Fibroblast of lung (primary cell): ENCODE measurements at regions not wholly inside any gene's neighbourhood (a gene's known extent, or its start where the extent isn't known, plus 50 kb on each side); places are given as distances from the start of the nearest gene placed in this dataset.

ENCODE experiments used
- DNase-seq, 2 donors: peaks; one replicate each; pipeline versions ENCODE4 v3.0.0 to v3.0.0-alpha.2; 2010; ENCODE audit warnings: low read depth in 2 of 2
- H2AFZ ChIP-seq: 2 replicates; pipeline ENCODE4 v1.5.1; 2012; ENCODE audit warnings: low read length, control low read depth, inconsistent platforms
- H3K27ac ChIP-seq: 2 replicates; pipeline ENCODE4 v1.5.1; 2011; ENCODE audit warnings: low read length, control low read depth; ENCODE audit not compliant: insufficient read depth
- H3K27me3 ChIP-seq: 2 replicates; pipeline ENCODE4 v1.5.1; 2011; ENCODE audit warnings: mild to moderate bottlenecking, low read length; ENCODE audit not compliant: control insufficient read depth, insufficient read depth
- H3K36me3 ChIP-seq: 2 replicates; pipeline ENCODE4 v1.5.1; 2011; ENCODE audit warnings: low read length; ENCODE audit not compliant: control insufficient read depth, insufficient read depth
- H3K4me1 ChIP-seq: 2 replicates; pipeline ENCODE4 v1.5.1; 2011; ENCODE audit warnings: low read length; ENCODE audit not compliant: control insufficient read depth, insufficient read depth; ENCODE audit errors: extremely low read depth
- H3K4me2 ChIP-seq: 2 replicates; pipeline ENCODE4 v1.5.1; 2011; ENCODE audit warnings: low read length, control low read depth; ENCODE audit not compliant: insufficient read depth; ENCODE audit errors: extremely low read depth
- H3K4me3 ChIP-seq, 4 experiments: fragments of 200-600 bp in 1 of 4; sonication (generic) in 1 of 4; replicated peaks in 1 of 4; 2 replicates each; pipeline ENCODE4 v1.5.1; 2011 to 2016; ENCODE audit warnings: low read length in 4 of 4, low read depth in 3 of 4, mild to moderate bottlenecking in 3 of 4, control low read depth in 2 of 4, inconsistent platforms in 1 of 4, mixed read lengths in 1 of 4; ENCODE audit not compliant: insufficient read depth in 1 of 4; ENCODE audit errors: control extremely low read depth in 1 of 4
- H3K79me2 ChIP-seq: 2 replicates; pipeline ENCODE4 v1.5.1; 2012; ENCODE audit warnings: mild to moderate bottlenecking, low read length, inconsistent platforms; ENCODE audit not compliant: control insufficient read depth, insufficient read depth
- H3K9ac ChIP-seq: 2 replicates; pipeline ENCODE4 v1.5.1; 2011; ENCODE audit warnings: mild to moderate bottlenecking, low read length, control low read depth; ENCODE audit not compliant: insufficient read depth
- H3K9me3 ChIP-seq: 2 replicates; pipeline ENCODE4 v1.5.1; 2012; ENCODE audit warnings: low read depth, low read length; ENCODE audit not compliant: control insufficient read depth, insufficient read depth
- H4K20me1 ChIP-seq: 2 replicates; pipeline ENCODE4 v1.5.1; 2011; ENCODE audit warnings: low read length; ENCODE audit not compliant: control insufficient read depth, insufficient read depth; ENCODE audit errors: extremely low read depth
- CTCF ChIP-seq, 2 donors: IDR thresholded peaks in 1 of 2; conservative IDR thresholded peaks in 1 of 2; 1 replicate in 1 of 2; 2 replicates in 1 of 2; pipeline ENCODE4 v1.5.1; 2011 to 2012; ENCODE audit warnings: low read length in 2 of 2, control low read depth in 1 of 2, inconsistent platforms in 1 of 2, low read depth in 1 of 2, mild to moderate bottlenecking in 1 of 2
- EZH2 ChIP-seq: IDR thresholded peaks from 2 replicates; pipeline ENCODE4 v1.5.1; 2012; ENCODE audit warnings: low read length, control low read depth, mild to moderate bottlenecking; ENCODE audit errors: missing control alignments

DNA sequence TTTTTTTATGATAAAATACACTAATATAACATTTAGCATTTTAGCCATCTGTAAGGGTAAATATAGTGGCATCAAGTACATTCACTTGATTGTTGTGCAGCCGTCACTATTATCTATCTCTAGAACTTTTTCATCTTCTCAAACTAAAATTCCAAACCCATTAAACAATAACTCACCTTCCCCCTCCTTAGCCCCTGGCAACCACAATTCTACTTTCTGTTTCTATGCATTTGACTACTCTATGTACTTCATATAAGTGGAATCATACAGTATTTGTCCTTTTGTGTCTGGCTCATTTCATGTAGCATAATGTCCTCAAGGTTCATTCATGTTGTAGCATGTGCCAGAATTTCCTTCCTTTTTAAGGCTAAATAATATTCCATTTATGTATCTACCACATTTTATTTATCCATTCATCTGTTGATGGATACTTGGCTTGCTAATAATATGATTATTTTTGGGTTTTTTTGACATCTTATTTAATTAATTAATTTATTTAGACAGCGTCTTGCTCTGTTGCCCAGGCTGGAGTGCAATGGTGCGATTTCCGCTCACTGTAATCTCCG, 69.6 kb upstream of the MACF1 start:
- no peak for TF ChIP-seq CTCF (conservative IDR thresholded peaks at IDR 0.05 in 1 of 2, IDR thresholded peaks at IDR 0.05 in 1 of 2; ENCODE audit: low read depth in 1 of 2, low read length in 2 of 2)
- no peak overlapping the region for H3K9ac ChIP-seq

DNA sequence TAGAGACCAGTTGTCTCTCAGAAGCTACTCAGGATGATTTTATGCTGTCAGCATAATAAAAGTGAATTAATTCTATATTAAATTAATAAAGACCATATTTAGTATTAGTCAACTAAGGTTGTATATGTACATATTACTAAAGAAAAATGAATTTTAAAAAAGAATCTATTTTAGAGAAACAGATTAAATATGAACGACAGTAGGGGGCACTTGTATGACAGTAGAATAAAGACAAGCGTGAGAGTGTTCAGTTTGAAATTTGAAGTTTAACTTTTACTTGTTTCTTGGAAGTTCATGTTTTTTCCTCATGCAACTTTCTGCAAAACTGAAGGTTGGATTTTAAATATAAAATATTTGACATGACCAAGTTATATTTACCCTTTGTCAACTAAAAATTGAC, 67.9 kb upstream of the MACF1 start:
- Histone ChIP-seq H3K36me3 (no peaks in the 10 kb centered on the region), H3K4me2 (no peak overlapping the region), H4K20me1 (no peaks in the 10 kb centered on the region), H3K9me3 (no peaks in the 10 kb centered on the region), H3K9ac (no peak overlapping the region), H2AFZ (no peak overlapping the region), H3K4me3 (no peak overlapping the region), H3K27ac (no peak overlapping the region), H3K79me2 (peaks cover 76% of the 10 kb centered on the region), H3K4me1 (peaks cover 20% of the 10 kb centered on the region), H3K27me3 (no peaks in the 10 kb centered on the region)
- peak in 1 of 2 donors; percentile 52 for DNase-seq
- TF ChIP-seq EZH2, result no peak
- peak in 1 of 2 donors; percentile 7 for TF ChIP-seq CTCF (conservative IDR thresholded peaks at IDR 0.05 in 1 of 2, IDR thresholded peaks at IDR 0.05 in 1 of 2; ENCODE audit: low read depth in 1 of 2, low read length in 2 of 2)

More for the DNA sequence above, 69.6 kb upstream of the MACF1 start:
- H3K36me3 ChIP-seq, result no peaks in the 10 kb centered on the region
- H3K4me1 ChIP-seq, result peaks cover 20% of the 10 kb centered on the region
- H4K20me1 ChIP-seq, result no peaks in the 10 kb centered on the region
- no peaks in the 10 kb centered on the region for H3K9me3 ChIP-seq
- H3K27me3 ChIP-seq, result no peaks in the 10 kb centered on the region
- no peak overlapping the region for H2AFZ ChIP-seq
- no peak overlapping the region for H3K4me2 ChIP-seq
- no peak overlapping the region for H3K4me3 ChIP-seq
- no peak overlapping the region for H3K27ac ChIP-seq
- H3K79me2 ChIP-seq, result peaks cover 80% of the 10 kb centered on the region
- DNase-seq, result no peak

DNA sequence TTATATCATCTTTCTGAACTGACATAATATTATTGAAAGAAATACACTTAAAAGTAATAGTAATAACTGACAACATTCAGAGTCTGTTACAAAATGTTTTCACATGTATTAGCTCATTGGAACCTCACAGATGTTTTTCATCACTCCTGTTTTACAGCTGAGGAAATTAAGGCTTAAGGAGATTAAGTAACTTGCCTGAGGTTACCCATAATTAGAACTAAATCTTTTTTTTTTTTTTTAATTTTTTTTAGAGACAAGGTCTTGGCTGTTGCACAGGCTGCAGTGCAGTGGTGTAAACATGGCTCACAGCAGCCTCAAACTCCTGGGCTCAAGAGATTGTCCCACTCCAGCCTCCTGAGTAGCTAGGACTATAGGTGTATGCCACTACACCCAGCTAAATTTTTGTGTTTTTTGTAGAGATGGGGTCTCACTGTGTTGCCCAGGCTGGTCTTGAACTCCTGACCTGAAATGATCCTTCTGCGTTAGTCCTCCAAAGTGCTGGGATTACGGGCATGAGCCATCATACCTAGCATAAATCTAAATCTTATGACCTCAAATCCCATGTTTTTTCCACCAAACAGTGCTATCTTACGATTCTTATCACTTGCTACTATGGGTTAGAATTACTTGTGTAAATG, 64.7 kb upstream of the MACF1 start:
- peaks cover 66% of the 10 kb centered on the region for H3K79me2 ChIP-seq
- H3K4me1 ChIP-seq, result peaks cover 13% of the 10 kb centered on the region
- no peak overlapping the region for H3K9ac ChIP-seq
- H3K27ac ChIP-seq, result no peak overlapping the region
- no peak for TF ChIP-seq CTCF (conservative IDR thresholded peaks at IDR 0.05 in 1 of 2, IDR thresholded peaks at IDR 0.05 in 1 of 2; ENCODE audit: low read depth in 1 of 2, low read length in 2 of 2)
- no peak for TF ChIP-seq EZH2
- H3K36me3 ChIP-seq, result no peaks in the 10 kb centered on the region
- DNase-seq, result peak in 1 of 2 donors; percentile 39
- no peaks in the 10 kb centered on the region for H4K20me1 ChIP-seq
- H3K4me2 ChIP-seq, result no peak overlapping the region
- H2AFZ ChIP-seq, result no peak overlapping the region
- no peaks in the 10 kb centered on the region for H3K27me3 ChIP-seq
- H3K4me3 ChIP-seq, result no peak overlapping the region
- no peaks in the 10 kb centered on the region for H3K9me3 ChIP-seq
